ENCODE measurements at regions not wholly inside any gene's neighbourhood (a gene's known extent, or its start where the extent isn't known, plus 50 kb on each side); places are given as distances from the start of the nearest gene placed in this dataset.

GRCh38 chr6:4398791-4399190 lies 263.4 kb upstream of the ECI2 start:
- DNase-seq (ENCODE audit: low spot score), result no peak
- no peak for TF ChIP-seq CTCF (IDR thresholded peaks at IDR 0.05; ENCODE audit: poor library complexity, severe bottlenecking)

GRCh38 chr6:4397307-4397706 lies 261.9 kb upstream of the ECI2 start:
- no peaks in the 10 kb centered on the region for H3K36me3 ChIP-seq (ENCODE audit: low read depth)
- H3K27ac ChIP-seq (ENCODE audit: poor library complexity, severe bottlenecking), result no peak overlapping the region
- H3K9me3 ChIP-seq (ENCODE audit: severe bottlenecking), result no peaks in the 10 kb centered on the region

More at GRCh38 chr6:4398791-4399190, 263.4 kb upstream of the ECI2 start:
- H3K4me3 ChIP-seq (ENCODE audit: severe bottlenecking), result no peak overlapping the region
- ATAC-seq (ENCODE audit: low read depth), result no peak
- peaks cover 12% of the 10 kb centered on the region for H3K4me1 ChIP-seq (ENCODE audit: insufficient read depth, poor library complexity, severe bottlenecking)
- H3K27me3 ChIP-seq (ENCODE audit: insufficient read depth, poor library complexity, severe bottlenecking), result no peaks in the 10 kb centered on the region
- no peak overlapping the region for H3K27ac ChIP-seq (ENCODE audit: poor library complexity, severe bottlenecking)
- no peaks in the 10 kb centered on the region for H3K36me3 ChIP-seq (ENCODE audit: low read depth)
- H3K9me3 ChIP-seq (ENCODE audit: severe bottlenecking), result no peaks in the 10 kb centered on the region

GRCh38 chr6:4396044-4396443 lies 260.7 kb upstream of the ECI2 start:
- H3K27ac ChIP-seq (ENCODE audit: poor library complexity, severe bottlenecking), result no peak overlapping the region
- ATAC-seq (ENCODE audit: low read depth), result no peak
- H3K4me3 ChIP-seq (ENCODE audit: severe bottlenecking), result no peak overlapping the region
- H3K27me3 ChIP-seq (ENCODE audit: insufficient read depth, poor library complexity, severe bottlenecking), result no peaks in the 10 kb centered on the region
- no peaks in the 10 kb centered on the region for H3K9me3 ChIP-seq (ENCODE audit: severe bottlenecking)
- DNase-seq (ENCODE audit: low spot score), result no peak
- H3K36me3 ChIP-seq (ENCODE audit: low read depth), result no peaks in the 10 kb centered on the region
- TF ChIP-seq CTCF (IDR thresholded peaks at IDR 0.05; ENCODE audit: poor library complexity, severe bottlenecking), result no peak
- H3K4me1 ChIP-seq (ENCODE audit: insufficient read depth, poor library complexity, severe bottlenecking), result no peaks in the 10 kb centered on the region

More at GRCh38 chr6:4397307-4397706, 261.9 kb upstream of the ECI2 start:
- no peak for DNase-seq (ENCODE audit: low spot score)
- ATAC-seq (ENCODE audit: low read depth), result no peak
- Histone ChIP-seq H3K4me3 (ENCODE audit: severe bottlenecking) (no peak overlapping the region), H3K4me1 (ENCODE audit: insufficient read depth, poor library complexity, severe bottlenecking) (peaks cover 9% of the 10 kb centered on the region), H3K27me3 (ENCODE audit: insufficient read depth, poor library complexity, severe bottlenecking) (no peaks in the 10 kb centered on the region)
- TF ChIP-seq CTCF (IDR thresholded peaks at IDR 0.05; ENCODE audit: poor library complexity, severe bottlenecking), result no peak

GRCh38 chr6:4395386-4395785 lies 260.0 kb upstream of the ECI2 start:
- H3K4me3 ChIP-seq (ENCODE audit: severe bottlenecking), result no peak overlapping the region
- H3K4me1 ChIP-seq (ENCODE audit: insufficient read depth, poor library complexity, severe bottlenecking), result no peaks in the 10 kb centered on the region
- no peak for DNase-seq (ENCODE audit: low spot score)
- TF ChIP-seq CTCF (IDR thresholded peaks at IDR 0.05; ENCODE audit: poor library complexity, severe bottlenecking), result no peak
- H3K27ac ChIP-seq (ENCODE audit: poor library complexity, severe bottlenecking), result no peak overlapping the region
- ATAC-seq (ENCODE audit: low read depth), result no peak
- H3K27me3 ChIP-seq (ENCODE audit: insufficient read depth, poor library complexity, severe bottlenecking), result no peaks in the 10 kb centered on the region
- H3K9me3 ChIP-seq (ENCODE audit: severe bottlenecking), result no peaks in the 10 kb centered on the region
- no peaks in the 10 kb centered on the region for H3K36me3 ChIP-seq (ENCODE audit: low read depth)

- Histone ChIP-seq H3K36me3 (ENCODE audit: low read depth) (no peaks in the 10 kb centered on the region), H3K4me3 (ENCODE audit: severe bottlenecking) (no peak overlapping the region), H3K27me3 (ENCODE audit: insufficient read depth, poor library complexity, severe bottlenecking) (no peaks in the 10 kb centered on the region), H3K27ac (ENCODE audit: poor library complexity, severe bottlenecking) (no peak overlapping the region), H3K4me1 (ENCODE audit: insufficient read depth, poor library complexity, severe bottlenecking) (no peaks in the 10 kb centered on the region), H3K9me3 (ENCODE audit: severe bottlenecking) (no peaks in the 10 kb centered on the region)
- TF ChIP-seq CTCF (IDR thresholded peaks at IDR 0.05; ENCODE audit: poor library complexity, severe bottlenecking), result no peak
- ATAC-seq (ENCODE audit: low read depth) (0 out of 3 replicates have a peak, but pooled peaks have one; percentile 29), DNase-seq (ENCODE audit: low spot score) (no peak)
Observed at GRCh38 chr6:4394786-4395185, 259.4 kb upstream of the ECI2 start.

All from RWPE2 (cell line).